Testis (tissue), 2 donors: ENCODE measurements at regions not wholly inside any gene's neighbourhood (a gene's known extent, or its start where the extent isn't known, plus 50 kb on each side); places are given as distances from the start of the nearest gene placed in this dataset.

Source experiments
- POLR2A ChIP-seq: fragments of 450-650 bp; IDR thresholded peaks from one replicate; pipeline ENCODE4 v1.6.1; 2017; ENCODE audit warnings: antibody characterized with exemption, mild to moderate bottlenecking, moderate library complexity
- TF ChIP-seq, protein P1 (sequence below), 3 experiments: fragments of 450-650 bp in 2 of 3; fragments of 200-600 bp in 1 of 3; sonication (generic) in 1 of 3; IDR thresholded peaks; one replicate each; pipeline ENCODE4 v1.5.1; 2016 to 2019; ENCODE audit warnings: antibody characterized with exemption in 3 of 3, mild to moderate bottlenecking in 2 of 3, moderate library complexity in 1 of 3

DNA sequence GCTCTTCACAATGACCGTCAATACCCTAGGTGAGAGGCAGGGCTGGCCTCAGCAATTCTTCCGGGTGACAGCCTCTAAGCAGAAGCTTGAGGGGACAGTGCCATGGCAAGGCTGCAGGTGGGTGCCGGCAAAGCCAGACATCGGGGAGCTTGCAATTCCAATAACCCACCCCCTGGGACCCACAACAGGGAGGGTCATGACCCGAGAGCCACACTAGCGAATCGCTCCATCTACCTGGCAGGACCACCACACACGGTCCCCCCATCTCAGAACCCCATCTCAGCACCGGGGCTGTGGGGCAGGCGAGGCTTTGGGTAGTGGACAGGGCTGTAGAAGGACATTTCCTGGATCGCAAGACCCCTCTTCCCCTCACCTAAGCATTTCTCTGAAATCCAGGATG, 177.2 kb downstream of the ACKR3 start:
- TF ChIP-seq POLR2A, result no peak
- TF ChIP-seq, protein P1, sequence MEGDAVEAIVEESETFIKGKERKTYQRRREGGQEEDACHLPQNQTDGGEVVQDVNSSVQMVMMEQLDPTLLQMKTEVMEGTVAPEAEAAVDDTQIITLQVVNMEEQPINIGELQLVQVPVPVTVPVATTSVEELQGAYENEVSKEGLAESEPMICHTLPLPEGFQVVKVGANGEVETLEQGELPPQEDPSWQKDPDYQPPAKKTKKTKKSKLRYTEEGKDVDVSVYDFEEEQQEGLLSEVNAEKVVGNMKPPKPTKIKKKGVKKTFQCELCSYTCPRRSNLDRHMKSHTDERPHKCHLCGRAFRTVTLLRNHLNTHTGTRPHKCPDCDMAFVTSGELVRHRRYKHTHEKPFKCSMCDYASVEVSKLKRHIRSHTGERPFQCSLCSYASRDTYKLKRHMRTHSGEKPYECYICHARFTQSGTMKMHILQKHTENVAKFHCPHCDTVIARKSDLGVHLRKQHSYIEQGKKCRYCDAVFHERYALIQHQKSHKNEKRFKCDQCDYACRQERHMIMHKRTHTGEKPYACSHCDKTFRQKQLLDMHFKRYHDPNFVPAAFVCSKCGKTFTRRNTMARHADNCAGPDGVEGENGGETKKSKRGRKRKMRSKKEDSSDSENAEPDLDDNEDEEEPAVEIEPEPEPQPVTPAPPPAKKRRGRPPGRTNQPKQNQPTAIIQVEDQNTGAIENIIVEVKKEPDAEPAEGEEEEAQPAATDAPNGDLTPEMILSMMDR (IDR thresholded peaks at IDR 0.05), result no peak
